ENCODE measurements at regions not wholly inside any gene's neighbourhood (a gene's known extent, or its start where the extent isn't known, plus 50 kb on each side); places are given as distances from the start of the nearest gene placed in this dataset.

- FAIRE-seq (no peak), DNase-seq (ENCODE audit: low read depth, low spot score) (no peak)
- Histone ChIP-seq H3K9ac (replicated peaks; ENCODE audit: extremely low read depth, insufficient read depth, low read length) (no peak overlapping the region), H3K4me3 (replicated peaks in 1 of 3; ENCODE audit: insufficient read depth in 1 of 3, low read depth in 1 of 3, low read length in 3 of 3) (no peak overlapping the region), H3K27me3 (ENCODE audit: control insufficient read depth in 2 of 2, insufficient read depth in 2 of 2, low read length in 2 of 2) (no peaks in the 10 kb centered on the region), H2AFZ (ENCODE audit: low read depth, low read length) (no peak overlapping the region), H3K4me2 (ENCODE audit: insufficient read depth, low read length) (no peak overlapping the region), H3K9me3 (replicated peaks; ENCODE audit: control insufficient read depth, insufficient read depth, low read length) (no peaks in the 10 kb centered on the region), H3K4me1 (ENCODE audit: control insufficient read depth, extremely low read depth, insufficient read depth, low read length) (no peaks in the 10 kb centered on the region), H3K27ac (ENCODE audit: insufficient read depth, low read depth, low read length) (no peak overlapping the region), H3K79me2 (ENCODE audit: control insufficient read depth, insufficient read depth, low read length) (no peaks in the 10 kb centered on the region), H4K20me1 (replicated peaks; ENCODE audit: control insufficient read depth, extremely low read depth, insufficient read depth, low read length) (no peaks in the 10 kb centered on the region), H3K36me3 (ENCODE audit: control insufficient read depth in 2 of 2, extremely low read depth in 1 of 2, insufficient read depth in 2 of 2, low read length in 2 of 2) (no peaks in the 10 kb centered on the region), H3K9me1 (replicated peaks; ENCODE audit: control insufficient read depth, extremely low read depth, insufficient read depth, low read length) (no peaks in the 10 kb centered on the region)
- dilution Hi-C loops (cut with MboI; ENCODE audit: extremely low pct_ligation_motif_present, low sequenced_read_pairs) (no loop called here), intact Hi-C loops (cut with micrococcal nuclease) (no loop called here)
- no peak for TF ChIP-seq FOS (IDR thresholded peaks at IDR 0.05; ENCODE audit: borderline replicate concordance, insufficient read depth, low read length)
- TF ChIP-seq MYC (IDR thresholded peaks at IDR 0.05; ENCODE audit: low read depth, low read length) = no peak
- TF ChIP-seq EZH2 (IDR thresholded peaks at IDR 0.05; ENCODE audit: borderline replicate concordance, low read depth, low read length, severe bottlenecking) = no peak
- no peak for TF ChIP-seq CTCF (IDR thresholded peaks at IDR 0.05; ENCODE audit: extremely low read depth in 1 of 2, insufficient read depth in 1 of 2, low read depth in 1 of 2, low read length in 2 of 2)
- TF ChIP-seq, protein P1, sequence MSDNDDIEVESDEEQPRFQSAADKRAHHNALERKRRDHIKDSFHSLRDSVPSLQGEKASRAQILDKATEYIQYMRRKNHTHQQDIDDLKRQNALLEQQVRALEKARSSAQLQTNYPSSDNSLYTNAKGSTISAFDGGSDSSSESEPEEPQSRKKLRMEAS (IDR thresholded peaks at IDR 0.05; ENCODE audit: insufficient read depth, insufficient read length) = no peak
- TF ChIP-seq JUN (IDR thresholded peaks at IDR 0.05; ENCODE audit: borderline replicate concordance, insufficient read depth, insufficient read length, low read depth) = no peak
- no peak for TF ChIP-seq POLR2A (IDR thresholded peaks at IDR 0.05; ENCODE audit: low read depth, low read length)
- TF ChIP-seq POLR2AphosphoS5 (IDR thresholded peaks at IDR 0.05; ENCODE audit: insufficient read depth, low read depth, low read length) = no peak
- no peak for TF ChIP-seq GATA2 (IDR thresholded peaks at IDR 0.05; ENCODE audit: insufficient read depth, insufficient read length, low read depth, low read length)
- ChIA-PET CTCF (no interaction called here), POLR2A (no interaction called here)
- no TSS peak for BruUV-seq (replicated peaks)
Observed at GRCh38 chr4:135244056-135244455, 1042.5 kb upstream of the PABPC4L start.
